Right ventricle myocardium inferior (tissue), 1 donor: ENCODE measurements at regions not wholly inside any gene's neighbourhood (a gene's known extent, or its start where the extent isn't known, plus 50 kb on each side); places are given as distances from the start of the nearest gene placed in this dataset.
"Not testable (repeated sequence)": the region's sequence is repeated elsewhere in the genome, so short reads cannot be mapped to it uniquely, and the experiment has no call there.

Source experiments
- ATAC-seq: fragments of 200-7000 bp; cut with Tn5 transposase; one replicate; pipeline ENCODE4 v1.9.1; 2020; ENCODE audit warnings: mild to moderate bottlenecking, moderate library complexity
- DNase-seq: peaks from one replicate; pipeline ENCODE4 v3.0.0; 2021; ENCODE audit errors: missing footprints
- intact Hi-C: fragments of 100-400 bp; cut with DNase I; formaldehyde crosslinking; loops from one replicate; pipeline ENCODE4 v1.11.0; 2022
- donor health status: DM: no; HTN: yes; CAD: no; lungs with severe emphysema.

- intact Hi-C loops = loop anchor here (5.0 kb wide), 2 partner anchors 125 to 675 kb away; no protein-coding TSS in a partner anchor
- ATAC-seq (peak; percentile 69), DNase-seq (no peak)
These were observed 429.7 kb downstream of the ETS1 start for GRCh38 chr11:128157423-128158298.

DNA sequence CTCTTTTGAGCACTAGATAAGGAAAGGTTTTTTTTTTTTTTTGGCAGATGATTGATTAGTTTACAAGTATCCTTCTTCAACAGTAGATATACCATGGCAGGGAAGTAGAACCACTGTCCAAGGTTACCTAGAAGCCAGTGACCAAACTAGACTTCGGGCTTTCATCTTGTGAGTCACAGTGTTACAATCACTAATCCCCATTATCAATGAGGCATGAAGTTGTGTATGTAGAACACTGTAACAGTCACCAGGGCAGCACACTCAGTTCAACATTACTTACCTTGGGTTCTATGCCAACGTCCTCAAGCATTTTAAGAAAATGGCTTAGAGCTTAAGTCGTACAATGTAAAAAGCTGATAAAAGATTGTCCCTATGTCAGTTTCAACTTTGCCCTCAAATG lies 430.9 kb downstream of the ETS1 start:
- intact Hi-C loops = loop anchor here (5.0 kb wide), 2 partner anchors 124 to 676 kb away; no protein-coding TSS in a partner anchor
- ATAC-seq (no peak), DNase-seq (no peak)

GRCh38 chr11:128155590-128155989 lies 431.8 kb downstream of the ETS1 start:
- intact Hi-C loops = loop anchor here (5.0 kb wide), 2 partner anchors 123 to 677 kb away; no protein-coding TSS in a partner anchor
- ATAC-seq (no peak), DNase-seq (no peak)

DNA sequence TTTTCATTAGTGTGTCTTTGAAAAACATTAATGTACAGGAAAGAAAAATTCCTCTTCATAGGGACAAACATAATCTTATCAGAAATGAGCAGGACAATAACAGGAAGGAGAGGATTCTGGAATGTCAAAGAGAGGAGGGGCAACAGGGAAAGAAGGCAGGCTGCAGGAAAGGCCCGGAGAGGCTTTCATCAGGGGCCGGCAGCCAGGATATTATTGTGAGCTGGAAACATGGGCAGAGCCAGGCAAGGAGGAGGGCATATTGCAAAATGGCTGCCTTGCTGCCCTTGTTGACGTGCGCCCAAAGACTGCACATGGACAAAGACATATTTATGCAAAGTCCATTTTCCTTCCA lies 433.7 kb downstream of the ETS1 start:
- no peak for DNase-seq
- intact Hi-C loops = no loop called here
- ATAC-seq = no peak

GRCh38 chr11:128152796-128153696 lies 434.3 kb downstream of the ETS1 start:
- intact Hi-C loops = no loop called here
- no peak for ATAC-seq

GRCh38 chr11:128151780-128152179 lies 435.6 kb downstream of the ETS1 start:
- intact Hi-C loops = no loop called here
- ATAC-seq (no peak), DNase-seq (no peak)

More at GRCh38 chr11:128152796-128153696, 434.3 kb downstream of the ETS1 start:
- DNase-seq = no peak

DNA sequence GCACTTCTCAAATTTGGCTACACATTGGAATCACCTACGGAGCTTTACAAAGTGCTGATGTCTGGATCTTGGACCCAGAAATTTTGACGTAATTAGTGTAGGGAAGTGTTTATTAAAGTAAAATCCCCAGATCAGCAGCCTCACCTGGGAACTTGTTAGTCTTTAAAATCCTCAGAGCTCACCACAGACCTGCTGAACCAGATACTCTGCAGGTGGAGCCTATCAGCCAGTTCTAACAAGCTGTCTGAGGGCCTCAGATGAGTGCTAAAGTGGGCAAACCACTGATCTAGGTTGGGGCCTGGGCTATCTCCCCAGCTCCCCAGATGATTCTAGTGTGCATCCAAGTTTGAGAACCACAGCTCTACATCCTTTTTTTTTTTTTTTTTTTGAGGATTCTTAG lies 436.0 kb downstream of the ETS1 start:
- intact Hi-C loops = no loop called here
- ATAC-seq = no peak
- DNase-seq = no peak

DNA sequence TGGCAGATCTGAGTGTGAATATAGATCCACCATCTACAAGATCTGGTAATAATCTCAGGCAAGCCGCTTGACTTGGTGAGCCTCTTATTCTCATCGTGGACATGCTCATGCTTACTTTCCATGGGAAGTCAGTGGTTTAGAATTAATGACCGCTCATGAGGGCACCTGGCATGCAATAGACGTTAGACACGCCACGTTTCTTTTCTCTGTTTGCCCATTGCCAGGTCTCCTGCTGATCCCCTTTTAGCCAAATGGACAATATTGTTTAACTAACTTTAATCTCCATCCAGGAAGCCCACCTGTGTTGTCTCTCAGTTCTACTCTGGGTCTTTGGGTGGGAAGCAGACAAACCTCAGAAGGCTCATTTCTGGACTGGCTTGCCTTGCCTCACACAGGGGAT lies 439.1 kb downstream of the ETS1 start:
- ATAC-seq (no peak), DNase-seq (no peak)
- intact Hi-C loops = no loop called here

DNA sequence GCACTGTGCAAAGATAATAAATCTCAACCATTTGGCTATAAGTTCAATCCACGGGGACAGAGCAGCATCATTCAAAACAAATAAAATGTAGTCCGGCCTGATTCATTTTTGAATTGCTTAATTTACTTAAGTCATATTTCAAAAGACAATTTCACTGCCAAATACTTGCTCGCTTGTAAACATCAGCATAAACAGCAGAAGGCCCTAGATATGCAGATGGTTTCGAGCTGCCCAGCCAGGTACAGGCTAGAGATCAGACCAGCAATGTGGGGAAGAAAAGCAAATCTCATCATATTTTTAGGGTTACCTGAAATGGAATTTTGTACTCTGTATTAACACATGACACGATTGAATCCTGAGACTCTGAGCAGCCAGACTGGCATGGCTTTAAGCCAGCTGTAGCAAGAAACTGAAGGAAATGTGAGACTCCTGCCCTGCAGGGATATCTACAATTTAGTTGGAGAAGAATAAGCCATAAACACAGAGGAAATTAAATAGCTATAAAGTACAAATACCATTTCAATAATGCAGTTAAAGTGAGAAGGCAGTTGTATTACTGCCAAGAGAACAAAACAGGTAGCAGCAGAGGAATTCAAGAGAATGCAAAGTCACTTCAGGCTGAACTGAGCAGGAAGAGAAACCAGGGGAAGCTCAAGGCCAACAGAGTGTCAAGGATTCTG lies 440.3 kb downstream of the ETS1 start:
- ATAC-seq (no peak), DNase-seq (no peak)
- intact Hi-C loops = no loop called here

DNA sequence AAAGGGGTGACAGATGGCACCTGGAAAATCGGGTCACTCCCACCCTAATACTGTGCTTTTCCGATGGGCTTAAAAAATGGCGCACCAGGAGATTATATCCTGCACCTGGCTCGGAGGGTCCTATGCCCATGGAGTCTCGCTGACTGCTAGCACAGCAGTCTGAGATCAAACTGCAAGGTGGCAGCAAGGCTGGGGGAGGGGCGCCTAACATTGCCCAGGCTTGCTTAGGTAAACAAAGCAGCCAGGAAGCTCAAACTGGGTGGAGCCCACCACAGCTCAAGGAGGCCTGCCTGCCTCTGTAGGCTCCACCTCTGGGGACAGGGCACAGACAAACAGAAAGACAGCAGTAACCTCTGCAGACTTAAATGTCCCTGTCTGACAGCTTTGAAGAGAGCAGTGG lies 447.1 kb downstream of the ETS1 start:
- ATAC-seq, intact Hi-C loops, DNase-seq: not testable (repeated sequence)

DNA sequence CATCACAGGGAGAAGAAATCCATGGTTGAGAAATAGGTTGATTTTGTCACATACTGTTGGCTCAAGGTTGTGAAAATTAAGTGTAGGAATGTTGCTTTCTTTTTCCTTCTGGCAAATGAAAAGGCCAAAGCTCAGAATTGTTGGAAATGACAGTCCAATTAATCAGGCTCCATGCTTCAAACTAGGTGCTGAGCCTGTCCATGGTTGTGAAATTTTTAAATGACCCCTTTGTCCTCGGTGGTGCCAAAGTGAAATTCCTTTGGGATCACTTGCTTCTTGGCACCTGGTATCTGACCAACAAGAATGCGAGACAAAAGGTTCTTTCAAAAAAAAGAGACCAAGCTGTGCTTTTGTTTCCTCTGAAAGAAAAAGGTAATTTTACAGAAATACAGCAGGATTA lies 451.9 kb downstream of the ETS1 start:
- no peak for ATAC-seq
- intact Hi-C loops = no loop called here
- no peak for DNase-seq

DNA sequence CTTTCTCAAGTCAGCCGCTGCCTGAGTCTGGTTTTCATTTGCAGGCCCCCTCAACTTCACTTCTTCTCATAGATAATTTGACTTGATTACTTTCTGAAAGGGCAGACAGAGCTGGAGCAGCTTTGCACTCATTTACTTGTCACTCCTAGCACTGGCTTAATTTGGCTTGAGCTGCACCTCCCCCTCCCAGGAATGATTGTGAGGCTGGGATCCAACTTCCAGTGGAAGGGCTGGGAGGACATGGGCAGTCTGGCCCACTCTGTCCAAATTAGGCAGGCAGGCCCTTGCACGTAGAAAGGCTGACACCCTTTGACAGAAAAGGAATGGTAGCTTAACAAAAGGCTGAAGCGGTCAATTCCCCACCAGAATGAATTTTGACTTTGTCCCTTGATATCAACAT lies 453.9 kb downstream of the ETS1 start:
- no peak for DNase-seq
- ATAC-seq = no peak
- intact Hi-C loops = no loop called here

DNA sequence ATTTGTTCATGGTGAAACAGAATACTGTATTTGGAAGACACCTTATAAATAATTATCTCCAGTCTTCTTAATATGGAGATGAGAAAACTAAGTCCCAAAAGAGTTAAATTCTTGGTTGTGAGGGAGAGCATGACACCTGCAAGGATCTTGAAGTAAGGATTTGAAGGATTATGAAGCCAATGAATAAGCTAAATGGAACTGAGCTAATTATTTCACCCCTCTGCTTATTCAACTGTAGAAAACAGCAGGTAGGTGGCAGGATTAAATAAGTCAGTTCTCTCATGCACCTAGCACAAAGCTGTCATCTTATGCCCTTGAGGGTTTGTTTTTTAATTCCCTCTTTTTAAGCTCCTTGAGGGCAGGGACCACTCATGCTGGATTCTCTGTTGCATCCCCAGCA lies 457.3 kb downstream of the ETS1 start:
- DNase-seq = no peak
- ATAC-seq = no peak
- intact Hi-C loops = no loop called here

DNA sequence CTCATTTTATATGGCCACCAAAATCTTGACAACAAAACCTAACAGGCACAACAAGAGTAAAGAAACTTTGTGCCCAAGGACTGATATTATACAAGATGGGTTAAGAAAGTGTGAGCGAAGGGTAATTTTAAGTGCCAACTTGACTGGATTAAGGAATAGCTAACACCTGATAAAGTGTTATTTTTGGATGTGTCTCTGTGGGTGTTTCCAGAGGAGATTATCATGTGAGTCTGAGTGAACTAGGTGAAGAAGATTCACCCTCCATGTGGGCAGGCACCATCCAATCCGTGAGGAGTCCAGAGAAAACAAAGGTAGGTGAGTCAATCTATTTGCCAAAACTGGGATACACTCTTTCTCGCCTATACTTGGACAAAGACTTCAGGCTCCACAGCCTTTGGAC lies 461.6 kb downstream of the ETS1 start:
- intact Hi-C loops = no loop called here
- DNase-seq (no peak), ATAC-seq (no peak)

DNA sequence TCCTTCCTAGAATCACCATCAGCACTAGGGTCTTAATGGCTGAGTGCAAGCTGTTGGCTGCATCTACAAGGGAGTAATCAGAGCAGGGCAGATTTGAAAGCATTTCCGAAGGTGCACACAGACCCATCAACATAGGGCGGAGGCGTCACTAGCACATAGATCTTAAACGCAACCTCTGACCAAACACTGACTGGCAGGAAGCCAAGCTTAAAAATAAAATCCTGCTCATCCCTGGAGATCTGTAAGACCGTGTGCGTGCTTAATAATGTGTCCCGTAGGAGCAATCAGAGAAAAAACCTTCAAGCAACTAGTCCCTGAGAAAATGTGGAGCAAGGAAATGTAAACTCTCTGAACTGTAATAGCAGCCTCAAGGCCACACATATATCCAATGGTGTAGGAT lies 470.5 kb downstream of the ETS1 start:
- intact Hi-C loops = no loop called here
- ATAC-seq (no peak), DNase-seq (no peak)

GRCh38 chr11:128116447-128116846 lies 470.9 kb downstream of the ETS1 start:
- no peak for ATAC-seq
- intact Hi-C loops = no loop called here

DNA sequence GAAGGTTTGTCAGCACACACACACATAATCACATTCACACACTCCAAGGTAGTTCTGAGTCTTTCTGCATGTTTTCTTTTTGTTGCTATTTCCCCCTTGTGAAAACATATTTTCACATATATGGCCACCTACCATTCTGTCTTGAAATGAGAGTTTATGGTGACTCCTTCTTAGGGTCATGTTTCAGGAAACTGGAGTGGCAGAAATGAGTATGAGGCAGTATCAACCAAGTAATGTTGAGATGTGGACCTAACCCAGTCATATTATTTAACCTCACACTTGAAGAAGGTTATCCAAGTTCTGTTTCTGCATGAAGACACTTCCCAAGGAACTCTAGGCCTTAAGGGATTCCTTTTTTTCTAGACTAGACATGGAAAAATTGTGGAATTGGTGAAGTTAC lies 481.4 kb downstream of the ETS1 start:
- no peak for DNase-seq
- no peak for ATAC-seq
- intact Hi-C loops = no loop called here

More at GRCh38 chr11:128116447-128116846, 470.9 kb downstream of the ETS1 start:
- no peak for DNase-seq

DNA sequence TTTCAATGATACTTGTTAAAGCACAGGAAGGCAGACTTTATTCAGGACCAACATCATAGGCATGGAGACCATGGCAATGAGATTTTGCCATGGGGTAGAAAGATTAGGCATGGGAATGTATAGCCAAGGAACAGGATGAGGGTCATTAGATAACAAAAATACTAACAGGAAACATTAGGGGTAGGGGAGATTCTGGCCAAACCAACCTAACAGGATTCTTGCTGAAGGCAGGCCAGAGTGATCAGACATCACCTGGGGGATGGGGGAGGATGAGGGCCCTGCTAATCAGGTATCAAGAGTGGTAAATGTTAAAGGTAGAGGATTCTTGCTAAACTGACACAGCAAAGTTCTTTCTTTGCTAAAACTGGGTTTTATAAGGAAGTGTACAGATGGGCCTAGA lies 481.8 kb downstream of the ETS1 start:
- no peak for DNase-seq
- intact Hi-C loops = no loop called here
- ATAC-seq = no peak

DNA sequence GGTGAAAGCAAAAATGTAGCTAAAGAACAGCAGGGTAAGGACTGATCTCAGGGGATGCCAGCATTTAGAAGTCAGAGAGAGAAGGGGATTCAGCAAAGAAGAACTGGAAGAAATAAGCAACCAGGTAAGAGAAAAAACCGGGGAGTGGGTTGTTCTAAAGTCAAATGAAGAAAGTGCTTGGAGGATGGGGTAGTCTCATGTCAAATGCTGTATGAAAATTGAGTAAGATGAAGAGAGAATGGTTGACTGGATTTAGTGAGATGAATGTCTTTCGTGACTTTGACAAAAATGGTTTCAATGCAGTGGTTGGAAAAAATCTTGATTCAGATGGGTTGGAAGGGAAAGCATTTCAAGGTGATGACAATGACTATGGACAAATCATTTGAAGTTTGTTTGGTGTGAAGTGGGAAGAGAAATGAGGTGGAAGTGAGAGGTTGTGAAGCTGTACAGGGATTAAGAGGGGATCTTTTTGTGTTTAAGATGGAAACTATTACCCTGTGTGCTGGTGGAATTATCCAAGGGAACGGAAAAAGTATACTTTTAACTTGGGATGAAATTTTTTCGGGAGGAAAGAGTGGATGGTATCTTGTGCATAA lies 484.0 kb downstream of the ETS1 start:
- DNase-seq (no peak), ATAC-seq (no peak)
- intact Hi-C loops = no loop called here
